GM18868 (cell line): ENCODE measurements at regions not wholly inside any gene's neighbourhood (a gene's known extent, or its start where the extent isn't known, plus 50 kb on each side); places are given as distances from the start of the nearest gene placed in this dataset.

Source experiments
- ATAC-seq: cut with Tn5 transposase; IDR thresholded peaks from one replicate; pipeline ENCODE4 v1.9.1; 2021; ENCODE audit warnings: mild to moderate bottlenecking, moderate library complexity; ENCODE audit not compliant: unreplicated experiment

DNA sequence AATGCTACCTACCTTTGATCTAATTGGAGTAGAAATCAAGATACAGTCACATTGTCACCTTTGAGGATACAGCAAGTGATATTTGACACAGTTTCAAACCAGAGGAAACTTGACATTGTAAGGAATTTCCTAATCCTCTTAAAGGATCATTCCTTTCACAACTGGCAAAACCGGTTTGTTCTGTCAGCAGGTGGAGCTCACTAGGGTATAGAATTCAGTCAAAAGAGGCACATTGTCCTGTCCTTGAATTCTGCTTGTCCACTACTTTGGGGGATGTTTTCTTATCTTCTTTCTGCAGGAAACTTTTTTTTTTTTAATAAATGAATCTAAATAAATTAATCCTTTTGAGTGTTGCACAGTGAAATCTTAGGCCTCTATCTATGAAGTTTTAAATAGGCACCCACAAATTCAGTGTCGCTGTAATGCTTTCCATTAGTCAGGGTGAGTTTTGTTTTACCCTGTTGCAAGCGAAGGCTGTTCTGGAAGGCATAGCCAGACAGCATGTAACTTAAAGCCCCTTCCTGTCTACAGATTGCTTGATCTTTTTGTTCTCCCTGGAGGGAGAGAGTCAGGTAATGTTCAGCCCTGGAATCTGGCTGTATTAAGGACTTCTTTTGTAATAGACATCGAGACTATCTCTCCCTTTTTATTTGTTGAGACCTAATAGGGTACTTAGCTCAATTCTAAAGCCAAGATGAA lies 285.0 kb upstream of the RGS6 start:
- ATAC-seq = no peak

DNA sequence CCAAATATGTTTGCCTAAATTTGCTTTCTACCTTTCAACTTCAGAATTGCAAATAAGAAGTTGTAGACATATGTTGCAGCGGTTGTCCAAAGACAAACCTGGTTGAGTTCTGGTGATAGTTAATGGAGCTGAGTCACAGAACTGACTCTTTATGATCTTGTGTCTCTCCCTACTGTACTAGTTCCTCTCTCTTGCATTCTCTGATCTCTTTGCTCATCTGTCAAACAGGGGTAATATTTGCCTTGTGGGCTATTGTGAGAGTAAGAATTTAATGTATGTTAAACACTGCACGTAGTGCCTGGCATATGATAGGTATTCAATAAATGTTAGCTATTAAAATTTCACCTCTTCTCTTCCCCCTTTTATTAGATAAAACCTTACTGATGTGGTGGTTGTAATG lies 283.5 kb upstream of the RGS6 start:
- ATAC-seq = no peak

- no peak for ATAC-seq
These were observed 282.0 kb upstream of the RGS6 start for GRCh38 chr14:71650187-71650755.

GRCh38 chr14:71651228-71651627 lies 281.0 kb upstream of the RGS6 start:
- ATAC-seq = no peak

DNA sequence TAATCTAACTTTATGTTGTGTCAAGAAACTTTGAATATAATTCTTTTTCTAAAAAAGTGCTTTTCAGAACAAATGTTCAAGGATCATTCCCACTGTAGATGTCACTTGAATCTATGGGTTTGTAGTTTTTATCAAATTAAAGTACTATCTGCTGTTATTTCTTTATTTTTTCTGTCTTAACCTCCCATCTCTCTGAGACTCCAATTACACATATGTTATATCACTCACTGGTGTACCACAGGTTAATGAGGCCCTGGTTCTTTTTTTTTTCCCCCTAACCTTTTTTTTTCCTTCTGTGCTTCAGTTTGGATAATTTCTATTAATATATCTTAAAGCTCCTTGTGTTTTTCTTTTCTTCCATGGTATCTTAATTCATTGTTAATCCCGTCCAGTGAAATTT lies 279.9 kb upstream of the RGS6 start:
- no peak for ATAC-seq

DNA sequence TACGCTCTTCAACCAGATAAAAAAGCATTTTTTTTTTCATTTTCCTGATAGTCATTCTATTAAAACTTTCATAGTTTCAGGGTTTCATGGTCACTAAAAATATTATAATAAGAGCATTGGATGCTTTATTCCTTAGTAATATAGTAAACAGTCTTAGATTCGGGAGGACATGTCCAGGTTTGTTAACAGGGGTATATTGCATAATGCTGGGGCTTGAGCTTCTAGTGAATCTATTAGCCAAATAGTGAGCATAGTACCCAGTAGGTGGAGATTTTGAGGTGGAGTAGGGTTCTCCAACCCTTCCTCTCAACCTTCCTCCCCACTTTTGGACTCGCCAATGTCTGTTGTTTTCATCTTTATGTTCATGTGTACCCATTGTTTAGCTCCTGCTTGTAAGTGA lies 277.4 kb upstream of the RGS6 start:
- no peak for ATAC-seq

DNA sequence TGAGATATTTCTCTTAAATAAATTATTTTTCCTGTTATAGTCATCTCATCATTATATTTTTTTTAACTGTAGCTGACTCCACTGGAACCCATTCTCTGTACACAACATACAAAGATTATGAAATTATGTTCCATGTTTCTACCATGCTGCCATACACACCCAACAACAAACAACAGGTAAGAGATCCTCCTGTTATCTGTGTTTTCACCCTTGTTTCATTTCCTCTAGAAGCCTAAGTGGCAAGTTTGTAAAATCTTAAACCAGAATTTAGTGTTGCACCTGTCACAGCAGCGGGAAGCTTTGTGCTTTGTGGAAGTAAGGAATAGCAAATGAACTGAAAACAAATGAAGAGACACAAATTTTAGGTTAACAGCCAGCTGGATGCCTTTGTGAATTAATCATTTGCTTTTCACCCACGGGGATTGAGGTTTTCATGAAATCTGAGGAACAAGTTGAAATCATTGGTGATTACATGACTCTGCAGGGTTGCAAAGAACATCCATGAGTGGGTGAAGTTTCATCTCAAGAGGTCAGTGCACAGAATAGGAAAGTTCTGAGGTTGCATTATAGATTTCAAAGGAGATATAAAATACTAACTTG lies 273.9 kb upstream of the RGS6 start:
- no peak for ATAC-seq

GRCh38 chr14:71659159-71659558 lies 273.1 kb upstream of the RGS6 start:
- no peak for ATAC-seq

DNA sequence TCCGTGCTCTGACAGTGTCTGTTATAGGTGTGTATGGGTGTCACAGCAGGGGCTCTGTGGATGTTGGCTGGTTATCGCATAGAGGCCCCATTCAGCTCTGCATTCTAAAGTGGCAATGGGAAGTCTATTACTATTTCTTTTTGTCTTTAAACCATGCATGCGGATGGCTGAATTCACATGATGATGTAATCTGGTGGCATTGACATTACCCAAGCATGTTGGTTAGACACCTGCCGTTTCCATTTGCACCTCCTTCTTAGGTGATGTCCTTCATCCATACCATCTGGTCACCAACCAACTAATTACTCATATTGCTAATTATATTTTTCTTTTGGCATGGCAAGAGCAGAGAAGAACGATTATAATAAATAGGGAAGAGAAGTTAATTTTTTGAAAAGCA lies 270.8 kb upstream of the RGS6 start:
- ATAC-seq = no peak

DNA sequence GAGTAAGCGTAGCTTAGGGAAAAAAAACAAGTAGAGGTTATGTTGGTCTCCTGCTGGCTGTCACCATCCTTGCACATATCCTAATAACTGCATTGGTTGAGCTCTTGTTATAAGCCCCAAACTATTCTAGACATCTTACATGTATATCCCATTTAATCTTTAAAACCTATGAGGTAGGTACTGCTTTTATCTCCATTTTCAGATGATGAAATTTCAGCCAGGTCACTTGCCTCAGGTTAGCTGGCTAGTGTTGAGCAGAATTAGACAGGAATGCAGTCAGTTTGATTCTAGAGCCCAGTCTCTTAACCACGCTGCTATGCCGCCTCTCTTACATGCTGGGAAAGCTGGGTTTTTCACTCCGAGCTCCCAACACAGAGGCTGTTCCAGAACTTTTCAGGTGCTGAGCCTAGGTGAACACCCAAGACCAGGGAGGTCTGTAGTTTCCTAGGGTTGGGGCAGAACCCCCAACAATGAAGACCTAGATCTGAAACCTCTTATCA lies 269.9 kb upstream of the RGS6 start:
- ATAC-seq = no peak

- no peak for ATAC-seq
These were observed 267.1 kb upstream of the RGS6 start for GRCh38 chr14:71665157-71665556.

DNA sequence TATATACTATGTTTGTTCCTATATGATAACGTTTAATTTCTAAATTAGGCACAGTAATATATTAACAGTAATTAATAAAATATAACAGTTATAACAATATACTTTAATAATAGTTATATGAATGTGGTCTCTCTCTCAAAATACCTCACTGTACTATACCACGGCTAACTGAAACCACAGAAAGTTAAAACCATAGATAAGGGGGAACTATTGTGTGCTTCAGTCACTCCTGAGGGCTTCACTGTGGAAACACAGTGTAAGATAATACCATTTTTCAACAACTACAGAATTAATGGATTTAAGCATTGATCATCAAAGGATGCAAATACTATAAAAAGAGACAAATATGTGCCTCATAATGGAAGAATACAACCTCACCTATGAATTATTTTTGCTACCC lies 266.4 kb upstream of the RGS6 start:
- no peak for ATAC-seq

DNA sequence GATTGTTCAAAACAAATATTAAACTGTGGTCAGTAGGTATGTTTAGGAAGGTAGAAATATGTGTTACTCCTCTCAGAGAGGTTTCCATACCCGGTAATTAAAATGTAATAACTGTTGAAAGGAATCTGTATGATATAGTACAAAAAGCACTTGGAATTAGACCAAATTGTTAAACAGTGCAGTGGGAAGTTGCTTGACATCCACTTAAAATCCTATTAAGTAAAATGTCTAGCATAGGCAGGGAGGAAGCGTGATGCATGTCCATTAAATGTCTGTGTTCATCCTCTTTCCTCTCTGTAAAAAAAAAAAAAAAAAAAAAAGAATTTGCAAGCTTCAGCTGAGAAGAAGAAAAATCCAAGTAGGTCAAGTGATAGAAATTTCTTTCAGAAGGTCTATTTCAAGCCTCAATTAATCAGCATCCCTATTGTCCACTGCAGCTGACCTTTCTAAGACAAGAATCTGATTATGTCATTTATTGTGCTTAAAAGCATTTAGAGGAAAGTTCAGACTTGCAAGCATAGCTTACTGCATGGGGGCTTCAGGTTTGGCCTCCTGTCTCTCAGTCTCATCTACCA lies 265.6 kb upstream of the RGS6 start:
- ATAC-seq = no peak

DNA sequence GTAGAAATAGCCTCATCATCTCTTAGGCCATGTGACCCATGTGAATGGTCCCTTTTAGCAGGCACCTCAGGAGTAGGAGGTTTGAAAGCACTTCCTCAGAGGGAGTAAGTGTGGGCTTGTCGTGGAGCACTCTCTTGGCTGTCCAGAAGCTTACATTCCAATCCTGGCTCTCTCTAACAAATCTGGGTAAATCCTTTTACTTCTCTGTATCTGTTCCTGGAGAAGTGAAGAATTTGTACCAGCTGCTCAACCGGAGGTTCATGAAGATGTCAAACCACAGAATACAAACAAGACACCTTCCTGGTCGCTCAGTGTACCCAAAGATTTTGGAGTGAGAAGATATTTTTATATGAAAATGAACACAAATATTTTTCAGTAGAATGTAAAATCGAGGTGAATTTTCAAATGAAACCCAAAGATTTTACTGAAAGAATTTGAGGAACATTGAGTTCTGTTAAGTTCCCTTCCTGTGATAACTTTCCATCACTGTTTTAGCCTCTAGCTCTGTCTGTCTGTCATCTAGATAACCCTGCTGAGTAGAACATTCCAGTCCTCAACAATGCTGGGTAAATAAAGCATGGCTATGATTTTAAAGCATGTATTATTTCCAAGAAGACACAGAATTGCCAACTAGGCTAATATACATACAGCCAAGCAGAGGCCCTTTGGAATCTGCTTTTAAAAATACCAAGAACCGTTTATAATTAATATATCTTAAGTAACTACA lies 263.9 kb upstream of the RGS6 start:
- ATAC-seq = no peak

DNA sequence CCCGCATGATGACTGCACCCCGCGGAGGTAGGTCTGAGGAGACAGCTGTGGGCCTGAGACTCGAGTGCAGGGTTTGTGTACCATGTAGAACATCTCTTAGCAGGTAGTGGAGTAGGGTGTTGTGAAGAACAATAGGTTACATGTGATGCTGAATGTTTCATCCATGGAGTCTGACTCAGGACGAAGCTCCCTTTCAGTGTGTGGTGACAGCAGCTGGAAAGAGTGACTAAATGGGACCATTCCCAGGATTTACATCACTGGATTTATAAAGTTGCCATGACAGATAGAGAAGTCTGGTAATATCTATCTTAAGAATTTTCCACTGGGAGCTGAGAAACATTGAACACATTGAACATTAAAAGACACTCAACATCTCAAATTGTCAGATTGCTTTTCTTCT lies 259.6 kb upstream of the RGS6 start:
- ATAC-seq = no peak

GRCh38 chr14:71675126-71675899 lies 256.9 kb upstream of the RGS6 start:
- no peak for ATAC-seq

DNA sequence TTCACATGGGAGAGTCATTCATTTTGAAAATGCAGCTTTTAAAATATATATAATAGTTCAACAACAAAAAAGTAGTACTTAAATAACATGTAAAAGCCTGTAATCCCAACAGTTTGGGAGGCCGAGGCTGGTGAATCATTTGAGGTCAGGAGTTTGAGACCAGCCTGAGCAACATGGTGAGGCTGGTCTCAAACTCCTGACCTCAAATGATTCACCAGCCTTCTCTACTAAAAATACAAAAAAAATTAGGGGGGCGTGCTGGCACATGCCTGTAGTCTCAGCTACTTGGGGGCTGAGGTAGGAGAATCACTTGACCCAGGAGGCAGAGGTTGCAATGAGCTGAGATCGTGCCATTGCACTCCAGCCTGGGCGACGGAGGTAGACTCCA lies 256.3 kb upstream of the RGS6 start:
- no peak for ATAC-seq

- ATAC-seq = no peak
These were observed 251.4 kb upstream of the RGS6 start for GRCh38 chr14:71680736-71681387.

DNA sequence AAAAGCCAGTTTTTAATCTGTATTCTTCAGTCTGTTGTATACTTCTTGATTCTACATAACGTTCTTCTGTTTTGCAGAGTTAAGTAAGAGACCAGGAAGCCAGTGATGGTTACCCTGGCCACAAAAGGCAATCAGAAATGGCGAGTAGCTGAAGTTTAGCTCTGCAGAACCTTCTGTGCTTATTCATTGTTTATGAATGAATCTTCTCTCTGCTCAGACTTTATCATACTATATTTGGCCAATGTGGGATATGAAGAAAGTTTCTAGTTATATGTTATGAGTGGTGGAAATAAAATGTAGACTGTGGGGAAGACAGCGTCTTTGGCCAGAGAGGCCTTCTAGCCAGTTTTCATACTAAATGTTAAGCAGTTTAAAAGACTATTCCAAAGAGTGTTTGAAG lies 249.9 kb upstream of the RGS6 start:
- ATAC-seq = no peak

GRCh38 chr14:71684323-71684722 lies 247.9 kb upstream of the RGS6 start:
- no peak for ATAC-seq
